Stimulated activated CD4-positive, alpha-beta T cell treated with anti-CD3 and anti-CD28 coated beads, TNF-alpha, amount 100 ng/mL, for 1 hour (primary cell): ENCODE measurements at regions not wholly inside any gene's neighbourhood (a gene's known extent, or its start where the extent isn't known, plus 50 kb on each side); places are given as distances from the start of the nearest gene placed in this dataset.

Experiments
- DNase-seq, 3 donors: peaks; one replicate each; pipeline ENCODE4 v3.0.0-alpha.2; 2020; ENCODE audit warnings: low read depth in 3 of 3, low spot score in 1 of 3

- no peak for DNase-seq
Observed at GRCh38 chr3:34229876-34230275, 431.4 kb downstream of the PDCD6IP start.

- no peak for DNase-seq
Observed at GRCh38 chr3:34235096-34235495, 436.7 kb downstream of the PDCD6IP start.

DNA sequence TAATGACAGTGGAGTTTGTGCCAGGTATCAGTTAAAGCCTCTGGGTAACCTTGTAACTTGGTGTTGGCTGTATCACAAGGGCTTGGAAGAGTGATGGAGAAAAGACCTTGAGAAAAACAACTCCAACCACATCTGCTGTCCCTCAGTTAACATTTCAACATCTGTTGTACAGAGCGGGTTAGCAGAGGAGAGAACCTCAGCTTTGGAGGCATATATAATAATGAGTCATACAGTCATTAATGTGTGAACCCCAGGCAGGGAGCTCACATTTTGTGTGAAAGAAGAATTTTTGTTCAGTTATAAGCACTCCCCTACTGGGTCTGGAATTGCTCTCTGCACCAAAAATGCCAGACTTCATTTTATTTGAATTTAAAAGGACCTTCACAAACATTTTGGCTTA lies 439.5 kb downstream of the PDCD6IP start:
- no peak for DNase-seq

GRCh38 chr3:34238407-34238806 lies 440.0 kb downstream of the PDCD6IP start:
- DNase-seq, result no peak

GRCh38 chr3:34239287-34239686 lies 440.9 kb downstream of the PDCD6IP start:
- no peak for DNase-seq

GRCh38 chr3:34239875-34240274 lies 441.4 kb downstream of the PDCD6IP start:
- no peak for DNase-seq

DNA sequence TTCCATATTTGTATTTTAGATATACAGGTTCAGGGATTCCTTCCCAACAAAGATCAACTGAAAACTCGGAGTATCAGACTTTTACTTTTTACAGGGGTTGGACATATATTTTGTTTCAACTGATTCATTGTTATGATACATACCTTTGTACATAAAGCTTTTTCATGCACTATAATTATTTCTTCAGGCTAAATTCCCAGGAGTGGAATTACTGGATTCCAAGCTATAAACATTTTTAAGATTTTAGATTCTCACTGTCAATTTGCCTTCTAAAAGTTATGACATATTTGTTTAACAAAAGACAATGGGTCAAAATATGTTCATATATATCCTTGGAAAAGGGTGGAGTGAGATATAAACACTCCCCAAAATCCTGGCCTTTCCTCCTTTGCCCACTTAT lies 449.0 kb downstream of the PDCD6IP start:
- no peak for DNase-seq

DNA sequence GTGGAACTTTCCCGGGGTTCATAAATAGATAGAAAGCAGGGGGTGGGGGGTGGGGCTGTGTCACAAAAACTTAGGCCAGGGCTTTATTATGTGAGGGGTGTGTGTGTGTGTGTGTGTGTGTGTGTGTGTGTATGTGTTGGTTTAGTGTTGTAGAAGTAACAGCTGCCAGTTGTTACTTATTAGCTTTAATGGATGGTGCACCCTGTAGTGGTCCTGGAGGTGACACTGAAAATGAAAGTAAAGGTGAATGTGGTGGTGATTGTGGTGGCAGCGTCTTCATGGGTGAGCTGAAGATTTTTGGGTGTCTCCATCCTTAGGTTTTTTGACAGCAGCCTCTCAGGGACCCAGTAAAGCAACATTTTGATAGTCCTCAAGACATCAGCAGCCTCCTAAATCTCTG lies 449.9 kb downstream of the PDCD6IP start:
- DNase-seq, result no peak

DNA sequence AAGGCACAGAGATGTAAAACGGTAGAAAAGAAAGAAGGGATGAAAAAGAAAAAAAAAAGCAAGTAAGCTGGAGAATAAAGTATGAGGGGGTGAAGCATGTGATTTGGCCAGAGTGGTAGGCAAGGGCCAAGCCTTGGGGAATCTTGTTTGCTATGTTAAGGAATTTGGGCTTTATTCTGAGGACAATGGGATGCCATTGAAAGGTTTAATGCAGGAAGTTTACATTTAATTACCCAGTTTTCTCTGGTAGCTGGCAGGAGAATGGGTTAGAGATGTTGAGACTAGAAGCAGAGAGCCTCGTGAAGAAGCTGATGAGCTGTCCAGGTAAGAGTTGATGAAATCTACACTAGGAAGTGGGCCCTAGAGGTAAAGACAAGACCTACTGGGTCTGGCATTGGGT lies 455.9 kb downstream of the PDCD6IP start:
- no peak for DNase-seq

DNA sequence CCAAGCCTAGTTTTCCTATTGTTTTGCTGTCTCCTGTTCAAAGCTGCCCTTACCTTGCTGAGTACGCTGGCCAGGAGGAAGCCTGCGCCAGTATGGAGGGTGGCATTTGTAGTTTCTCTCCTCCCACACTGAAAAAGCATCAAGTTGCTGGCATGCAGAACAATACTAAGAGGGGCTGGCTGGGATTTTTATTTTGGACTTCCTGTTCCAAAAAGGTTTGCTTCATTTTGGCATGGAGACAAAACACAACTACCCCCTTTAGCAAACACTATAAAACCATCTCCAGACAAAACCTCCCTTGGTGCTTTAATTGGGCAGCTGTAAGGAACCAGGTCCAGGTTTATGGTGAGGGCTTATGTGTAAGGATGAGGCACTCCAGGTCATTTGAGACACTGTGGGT lies 457.6 kb downstream of the PDCD6IP start:
- DNase-seq, result no peak

DNA sequence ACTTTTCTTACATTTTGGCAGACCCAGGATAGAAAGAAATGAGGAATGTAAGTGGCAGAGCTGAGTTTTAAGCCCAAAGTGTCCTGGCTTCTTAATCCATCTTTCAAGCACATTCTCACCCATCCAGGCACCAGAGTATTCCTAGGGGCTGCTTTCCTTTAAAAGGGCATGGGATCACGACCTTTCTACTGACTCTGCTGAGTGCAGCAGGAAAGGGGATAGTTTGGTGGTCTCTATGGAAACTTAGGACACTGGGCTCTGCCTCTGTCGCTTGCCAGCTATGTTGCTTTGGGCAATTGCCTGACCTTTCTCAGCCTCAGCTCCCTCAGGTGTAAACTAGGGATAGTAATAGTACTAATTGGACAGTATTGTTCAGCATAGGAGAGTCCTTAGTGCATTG lies 458.4 kb downstream of the PDCD6IP start:
- DNase-seq, result no peak

GRCh38 chr3:34258271-34258998 lies 460.0 kb downstream of the PDCD6IP start:
- DNase-seq, result no peak

DNA sequence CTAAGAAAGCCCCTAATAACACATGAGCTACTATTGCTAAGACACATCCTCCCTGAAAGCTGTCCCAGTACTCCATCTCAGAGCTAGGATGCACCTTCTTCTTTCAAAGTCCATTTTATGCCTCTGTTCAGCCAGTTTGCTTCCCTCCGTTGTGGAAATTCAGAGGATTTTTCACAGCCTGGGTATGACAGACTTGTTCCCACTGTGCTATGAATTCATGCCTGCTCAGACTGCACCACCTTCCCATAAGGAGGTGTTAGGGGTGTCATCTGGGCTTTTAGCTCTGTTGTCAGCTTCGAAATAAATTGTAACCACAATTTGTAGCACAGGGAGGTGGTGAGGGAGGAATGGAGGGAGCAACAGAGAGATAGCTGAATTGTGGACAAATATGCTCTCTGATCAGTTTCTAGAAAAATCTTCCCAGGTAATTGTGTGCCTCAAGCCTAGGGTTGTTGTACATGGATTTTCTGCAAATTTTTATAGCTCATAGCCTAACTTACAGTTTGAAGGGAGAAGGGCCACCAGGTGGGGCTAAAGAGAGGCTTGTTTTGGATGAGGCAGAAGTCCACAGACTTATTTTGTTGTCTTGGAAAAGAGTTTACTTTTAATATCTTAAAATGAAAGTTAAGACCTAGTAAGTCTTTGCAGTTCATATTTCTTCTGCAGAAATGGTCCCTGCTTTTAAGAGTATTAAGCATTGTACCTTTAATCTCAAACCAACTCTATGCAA lies 462.0 kb downstream of the PDCD6IP start:
- no peak for DNase-seq

GRCh38 chr3:34261001-34261385 lies 462.6 kb downstream of the PDCD6IP start:
- DNase-seq, result no peak

DNA sequence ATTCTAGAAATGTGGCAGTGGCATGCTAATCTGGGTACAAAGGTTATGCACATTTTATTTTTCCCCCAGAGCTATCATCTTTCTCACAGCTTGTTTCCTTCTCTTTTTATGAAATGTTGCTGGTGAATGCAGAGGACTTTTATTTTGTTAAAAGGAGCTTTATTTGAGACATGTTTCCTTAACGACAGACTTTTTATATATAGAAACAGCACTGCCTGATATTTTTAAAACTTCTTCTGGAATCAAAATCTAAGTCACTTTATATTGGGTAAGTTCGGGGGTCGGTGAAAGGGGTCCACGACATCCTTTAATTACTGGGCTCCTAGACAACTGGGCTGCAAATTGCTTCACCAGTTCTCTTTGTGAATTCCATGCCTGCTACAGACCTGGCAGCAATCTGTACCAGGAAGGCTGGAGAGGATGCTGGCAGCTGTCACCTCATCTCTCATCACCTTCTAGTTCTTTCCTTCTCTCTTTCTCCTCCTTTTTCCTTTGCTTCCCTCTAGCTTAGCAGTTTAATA lies 464.7 kb downstream of the PDCD6IP start:
- no peak for DNase-seq

DNA sequence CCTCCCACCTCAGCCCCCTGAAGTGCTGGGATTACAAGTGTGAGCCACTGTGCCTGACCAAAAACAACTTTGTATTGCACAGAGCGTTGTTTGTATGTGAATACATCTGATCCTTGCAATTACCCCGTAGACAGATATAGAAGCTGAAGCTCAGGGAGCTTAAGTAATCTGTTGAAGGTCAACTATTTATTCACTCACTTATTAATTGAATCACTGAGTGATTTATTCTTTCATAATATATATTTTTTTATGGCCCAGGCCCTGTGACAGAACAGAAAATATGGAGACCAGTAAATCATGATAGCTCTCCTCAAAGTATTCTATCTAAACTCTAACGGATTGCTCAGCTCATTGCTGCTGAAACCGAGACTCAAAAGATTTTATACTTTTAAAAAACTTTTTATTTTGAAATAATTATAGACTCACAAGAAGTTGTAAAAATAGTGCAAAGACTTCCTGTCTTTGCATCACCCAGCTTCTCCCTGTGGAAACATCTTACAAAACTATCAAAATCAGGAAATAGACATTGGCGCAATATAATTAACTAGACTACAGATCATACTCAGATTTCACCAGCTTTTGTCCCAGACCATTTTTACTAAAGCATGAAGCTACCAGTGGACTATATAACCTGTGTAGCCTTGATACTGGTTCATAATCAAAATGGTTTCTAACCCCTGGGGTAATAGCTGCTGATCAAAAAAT lies 466.1 kb downstream of the PDCD6IP start:
- DNase-seq, result no peak

- no peak for DNase-seq
Observed at GRCh38 chr3:34267088-34267487, 468.7 kb downstream of the PDCD6IP start.

GRCh38 chr3:34268032-34268709 lies 469.7 kb downstream of the PDCD6IP start:
- no peak for DNase-seq

DNA sequence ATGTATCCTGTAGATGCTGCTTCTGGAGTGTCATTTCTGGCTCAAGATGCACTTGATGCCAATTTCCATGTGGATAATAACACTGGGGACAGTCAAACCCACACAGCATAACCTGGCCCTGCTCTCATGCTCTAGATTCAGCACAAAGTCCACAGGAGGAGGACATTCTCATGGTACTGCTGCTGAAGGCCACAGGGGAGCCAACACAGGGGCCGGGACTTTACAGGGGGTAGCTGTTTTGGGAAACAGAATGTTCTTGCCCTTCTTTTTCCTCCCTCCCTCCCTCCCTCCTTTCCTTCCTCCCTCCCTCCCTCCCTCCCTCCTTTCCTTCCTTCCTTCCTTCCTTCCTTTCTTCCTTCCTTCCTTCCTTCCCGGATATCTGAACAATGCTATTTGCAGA lies 477.4 kb downstream of the PDCD6IP start:
- DNase-seq, result no peak

GRCh38 chr3:34276342-34276741 lies 477.9 kb downstream of the PDCD6IP start:
- DNase-seq, result no peak

DNA sequence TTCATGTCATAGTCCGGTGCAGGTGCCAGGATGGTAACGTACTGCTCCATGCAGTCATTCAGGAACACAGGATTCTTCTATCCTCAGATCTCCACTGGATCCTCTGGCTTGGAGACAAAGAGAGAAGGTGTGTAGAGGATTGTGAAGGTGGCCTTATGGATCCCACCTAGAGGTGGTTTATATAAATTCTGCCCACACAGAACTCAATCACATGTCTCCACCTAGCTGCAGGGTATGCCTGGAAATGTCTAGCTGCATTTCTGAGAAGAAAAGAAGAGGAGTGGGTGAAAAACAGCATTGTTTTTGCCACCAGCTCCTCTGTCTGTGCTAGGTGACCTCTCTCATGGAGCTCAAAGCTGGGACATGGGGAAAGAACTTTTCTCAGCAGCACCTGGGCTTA lies 478.7 kb downstream of the PDCD6IP start:
- DNase-seq, result no peak
